ENCODE measurements at regions not wholly inside any gene's neighbourhood (a gene's known extent, or its start where the extent isn't known, plus 50 kb on each side); places are given as distances from the start of the nearest gene placed in this dataset.

- no peak for TF ChIP-seq CTCF (IDR thresholded peaks at IDR 0.05)
- no peak for TF ChIP-seq POLR2A (IDR thresholded peaks at IDR 0.05)
- no peak for TF ChIP-seq EP300 (IDR thresholded peaks at IDR 0.05)
- TF ChIP-seq POLR2AphosphoS5 (IDR thresholded peaks at IDR 0.05) = no peak
Measured at GRCh38 chr3:6737630-6738029, 123.3 kb upstream of the GRM7 start.
